GM23338 (cell line): ENCODE measurements at regions not wholly inside any gene's neighbourhood (a gene's known extent, or its start where the extent isn't known, plus 50 kb on each side); places are given as distances from the start of the nearest gene placed in this dataset.
A peak's percentile ranks its signal among the peaks of the same experiment; 100 is the strongest.

Experiments used
- ATAC-seq: fragments of 200-7000 bp; cut with Tn5 transposase; 3 replicates; pipeline ENCODE4 v1.9.1; 2020
- DNase-seq: peaks from one replicate; pipeline ENCODE4 v3.0.0-alpha.2; 2015; ENCODE audit warnings: low spot score
- H2AFZ ChIP-seq: fragments of 200-600 bp; sonication (generic); 2 replicates; pipeline ENCODE4 v1.8.0; 2016; ENCODE audit warnings: antibody characterized with exemption, mild to moderate bottlenecking, moderate library complexity
- H3F3A ChIP-seq: fragments of 200-600 bp; sonication (generic); replicated peaks from 2 replicates; pipeline ENCODE4 v1.8.0; 2017; ENCODE audit warnings: antibody characterized with exemption, mixed run types, low read depth
- H3K27ac ChIP-seq: fragments of 200-600 bp; sonication (generic); 2 replicates; pipeline ENCODE4 v1.6.1; 2016; ENCODE audit warnings: low read depth
- H3K27me3 ChIP-seq: fragments of 200-600 bp; sonication (generic); 2 replicates; pipeline ENCODE4 v1.8.0; 2016; ENCODE audit warnings: mild to moderate bottlenecking, mixed run types, moderate library complexity; ENCODE audit not compliant: insufficient read depth
- H3K36me3 ChIP-seq: fragments of 200-600 bp; sonication (generic); 2 replicates; pipeline ENCODE4 v1.8.0; 2016; ENCODE audit warnings: mild to moderate bottlenecking; ENCODE audit not compliant: insufficient read depth
- H3K4me1 ChIP-seq: fragments of 200-600 bp; sonication (generic); 2 replicates; pipeline ENCODE4 v1.8.0; 2016; ENCODE audit warnings: mild to moderate bottlenecking, moderate library complexity; ENCODE audit not compliant: insufficient read depth
- H3K4me2 ChIP-seq: fragments of 200-600 bp; sonication (generic); 2 replicates; pipeline ENCODE4 v1.7.1; 2017; ENCODE audit warnings: mixed run types
- H3K4me3 ChIP-seq: fragments of 200-600 bp; sonication (generic); 2 replicates; pipeline ENCODE4 v1.6.1; 2016; ENCODE audit warnings: mixed run types
- H3K79me2 ChIP-seq: fragments of 200-600 bp; sonication (generic); replicated peaks from 2 replicates; pipeline ENCODE4 v1.8.0; 2017; ENCODE audit warnings: mild to moderate bottlenecking; ENCODE audit not compliant: insufficient read depth
- H3K9me2 ChIP-seq: fragments of 200-600 bp; sonication (generic); 2 replicates; pipeline ENCODE4 v1.8.0; 2017; ENCODE audit not compliant: insufficient read depth
- H4K20me1 ChIP-seq: fragments of 200-600 bp; sonication (generic); replicated peaks from 2 replicates; pipeline ENCODE4 v1.8.0; 2017; ENCODE audit warnings: mild to moderate bottlenecking; ENCODE audit not compliant: insufficient read depth
- H3K27ac Mint-ChIP-seq: 2 replicates; pipeline ENCODE4 v1.8.0; 2020; ENCODE audit warnings: inconsistent platforms, mild to moderate bottlenecking, moderate library complexity, mixed read lengths
- H3K27me3 Mint-ChIP-seq: 3 replicates; pipeline ENCODE4 v1.8.0; 2022; ENCODE audit warnings: low read depth, mild to moderate bottlenecking, moderate library complexity, mixed read lengths, inconsistent platforms; ENCODE audit not compliant: insufficient read depth, poor library complexity
- H3K36me3 Mint-ChIP-seq: 3 replicates; pipeline ENCODE4 v1.8.0; 2021; ENCODE audit warnings: low read depth, mild to moderate bottlenecking, inconsistent platforms, moderate library complexity, mixed read lengths
- H3K4me1 Mint-ChIP-seq: 3 replicates; pipeline ENCODE4 v1.8.0; 2020; ENCODE audit warnings: mild to moderate bottlenecking, inconsistent platforms, mixed read lengths
- H3K4me3 Mint-ChIP-seq: 3 replicates; pipeline ENCODE4 v1.8.0; 2021; ENCODE audit warnings: moderate library complexity, mild to moderate bottlenecking, inconsistent platforms, mixed read lengths
- H3K9me3 Mint-ChIP-seq: 3 replicates; pipeline ENCODE4 v1.8.0; 2020; ENCODE audit warnings: moderate library complexity, mild to moderate bottlenecking, inconsistent platforms, mixed read lengths
- EZH2 ChIP-seq: fragments of 200-600 bp; sonication (generic); IDR thresholded peaks from one replicate; pipeline ENCODE4 v1.8.0; 2017; ENCODE audit warnings: antibody characterized with exemption, mild to moderate bottlenecking, low read depth; ENCODE audit not compliant: unreplicated experiment
- EZH2phosphoT487 ChIP-seq: fragments of 200-600 bp; sonication (generic); IDR thresholded peaks from one replicate; pipeline ENCODE4 v1.8.1; 2018; ENCODE audit warnings: antibody characterized with exemption; ENCODE audit not compliant: unreplicated experiment
- JUNB ChIP-seq: IDR thresholded peaks from one replicate; pipeline ENCODE4 v1.6.1; 2016; ENCODE audit warnings: antibody characterized with exemption; ENCODE audit not compliant: unreplicated experiment
- POLR2AphosphoS5 ChIP-seq: IDR thresholded peaks from 2 replicates; pipeline ENCODE4 v1.6.1; 2016; ENCODE audit warnings: antibody characterized with exemption, low read depth
- STAT1 ChIP-seq: IDR thresholded peaks from one replicate; pipeline ENCODE4 v1.6.1; 2016; ENCODE audit warnings: antibody characterized with exemption; ENCODE audit not compliant: unreplicated experiment
- ZNF114 ChIP-seq: fragments of 250-450 bp; sonication (Bioruptor Pico); IDR thresholded peaks from 2 replicates; pipeline ENCODE4 v1.5.0; 2020; ENCODE audit warnings: mild to moderate bottlenecking, moderate library complexity
- TF ChIP-seq, protein P1 (sequence below): fragments of 250-450 bp; sonication (Bioruptor Pico); IDR thresholded peaks from 2 replicates; pipeline ENCODE4 v1.5.0; 2020; ENCODE audit warnings: mild to moderate bottlenecking, moderate library complexity

DNA sequence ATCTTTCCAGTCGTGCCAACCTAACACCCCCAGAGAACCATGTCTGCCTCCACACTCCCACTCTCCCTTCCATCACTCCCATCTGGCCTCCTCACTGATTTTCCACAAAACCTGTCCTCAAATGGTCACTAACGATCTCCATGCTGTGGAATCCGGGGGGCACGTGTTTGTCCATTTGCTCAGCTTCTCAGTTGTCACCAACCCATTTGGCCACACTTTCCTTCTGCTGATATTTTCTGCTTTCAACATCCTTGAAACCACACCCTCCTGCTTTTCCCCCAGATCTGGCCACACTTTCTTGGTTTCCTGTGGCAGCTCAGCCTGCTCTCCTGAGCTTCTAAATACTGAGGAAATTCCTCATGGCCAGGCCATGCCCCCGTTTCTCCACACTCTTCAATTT is 257.2 kb upstream of the NSMCE3 start (continued):
- TF ChIP-seq, protein P1, sequence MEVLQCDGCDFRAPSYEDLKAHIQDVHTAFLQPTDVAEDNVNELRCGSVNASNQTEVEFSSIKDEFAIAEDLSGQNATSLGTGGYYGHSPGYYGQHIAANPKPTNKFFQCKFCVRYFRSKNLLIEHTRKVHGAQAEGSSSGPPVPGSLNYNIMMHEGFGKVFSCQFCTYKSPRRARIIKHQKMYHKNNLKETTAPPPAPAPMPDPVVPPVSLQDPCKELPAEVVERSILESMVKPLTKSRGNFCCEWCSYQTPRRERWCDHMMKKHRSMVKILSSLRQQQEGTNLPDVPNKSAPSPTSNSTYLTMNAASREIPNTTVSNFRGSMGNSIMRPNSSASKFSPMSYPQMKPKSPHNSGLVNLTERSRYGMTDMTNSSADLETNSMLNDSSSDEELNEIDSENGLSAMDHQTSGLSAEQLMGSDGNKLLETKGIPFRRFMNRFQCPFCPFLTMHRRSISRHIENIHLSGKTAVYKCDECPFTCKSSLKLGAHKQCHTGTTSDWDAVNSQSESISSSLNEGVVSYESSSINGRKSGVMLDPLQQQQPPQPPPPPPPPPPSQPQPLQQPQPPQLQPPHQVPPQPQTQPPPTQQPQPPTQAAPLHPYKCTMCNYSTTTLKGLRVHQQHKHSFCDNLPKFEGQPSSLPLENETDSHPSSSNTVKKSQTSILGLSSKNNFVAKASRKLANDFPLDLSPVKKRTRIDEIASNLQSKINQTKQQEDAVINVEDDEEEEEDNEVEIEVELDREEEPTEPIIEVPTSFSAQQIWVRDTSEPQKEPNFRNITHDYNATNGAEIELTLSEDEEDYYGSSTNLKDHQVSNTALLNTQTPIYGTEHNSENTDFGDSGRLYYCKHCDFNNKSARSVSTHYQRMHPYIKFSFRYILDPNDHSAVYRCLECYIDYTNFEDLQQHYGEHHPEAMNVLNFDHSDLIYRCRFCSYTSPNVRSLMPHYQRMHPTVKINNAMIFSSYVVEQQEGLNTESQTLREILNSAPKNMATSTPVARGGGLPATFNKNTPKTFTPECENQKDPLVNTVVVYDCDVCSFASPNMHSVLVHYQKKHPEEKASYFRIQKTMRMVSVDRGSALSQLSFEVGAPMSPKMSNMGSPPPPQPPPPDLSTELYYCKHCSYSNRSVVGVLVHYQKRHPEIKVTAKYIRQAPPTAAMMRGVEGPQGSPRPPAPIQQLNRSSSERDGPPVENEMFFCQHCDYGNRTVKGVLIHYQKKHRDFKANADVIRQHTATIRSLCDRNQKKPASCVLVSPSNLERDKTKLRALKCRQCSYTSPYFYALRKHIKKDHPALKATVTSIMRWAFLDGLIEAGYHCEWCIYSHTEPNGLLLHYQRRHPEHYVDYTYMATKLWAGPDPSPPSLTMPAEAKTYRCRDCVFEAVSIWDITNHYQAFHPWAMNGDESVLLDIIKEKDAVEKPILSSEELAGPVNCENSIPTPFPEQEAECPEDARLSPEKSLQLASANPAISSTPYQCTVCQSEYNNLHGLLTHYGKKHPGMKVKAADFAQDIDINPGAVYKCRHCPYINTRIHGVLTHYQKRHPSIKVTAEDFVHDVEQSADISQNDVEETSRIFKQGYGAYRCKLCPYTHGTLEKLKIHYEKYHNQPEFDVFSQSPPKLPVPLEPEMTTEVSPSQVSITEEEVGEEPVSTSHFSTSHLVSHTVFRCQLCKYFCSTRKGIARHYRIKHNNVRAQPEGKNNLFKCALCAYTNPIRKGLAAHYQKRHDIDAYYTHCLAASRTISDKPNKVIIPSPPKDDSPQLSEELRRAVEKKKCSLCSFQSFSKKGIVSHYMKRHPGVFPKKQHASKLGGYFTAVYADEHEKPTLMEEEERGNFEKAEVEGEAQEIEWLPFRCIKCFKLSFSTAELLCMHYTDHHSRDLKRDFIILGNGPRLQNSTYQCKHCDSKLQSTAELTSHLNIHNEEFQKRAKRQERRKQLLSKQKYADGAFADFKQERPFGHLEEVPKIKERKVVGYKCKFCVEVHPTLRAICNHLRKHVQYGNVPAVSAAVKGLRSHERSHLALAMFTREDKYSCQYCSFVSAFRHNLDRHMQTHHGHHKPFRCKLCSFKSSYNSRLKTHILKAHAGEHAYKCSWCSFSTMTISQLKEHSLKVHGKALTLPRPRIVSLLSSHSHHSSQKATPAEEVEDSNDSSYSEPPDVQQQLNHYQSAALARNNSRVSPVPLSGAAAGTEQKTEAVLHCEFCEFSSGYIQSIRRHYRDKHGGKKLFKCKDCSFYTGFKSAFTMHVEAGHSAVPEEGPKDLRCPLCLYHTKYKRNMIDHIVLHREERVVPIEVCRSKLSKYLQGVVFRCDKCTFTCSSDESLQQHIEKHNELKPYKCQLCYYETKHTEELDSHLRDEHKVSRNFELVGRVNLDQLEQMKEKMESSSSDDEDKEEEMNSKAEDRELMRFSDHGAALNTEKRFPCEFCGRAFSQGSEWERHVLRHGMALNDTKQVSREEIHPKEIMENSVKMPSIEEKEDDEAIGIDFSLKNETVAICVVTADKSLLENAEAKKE (CRISPR knock-in tag), result no peak
- TF ChIP-seq EZH2 (no peak), JUNB (no peak), ZNF114 (CRISPR knock-in tag) (no peak), EZH2phosphoT487 (no peak)

DNA sequence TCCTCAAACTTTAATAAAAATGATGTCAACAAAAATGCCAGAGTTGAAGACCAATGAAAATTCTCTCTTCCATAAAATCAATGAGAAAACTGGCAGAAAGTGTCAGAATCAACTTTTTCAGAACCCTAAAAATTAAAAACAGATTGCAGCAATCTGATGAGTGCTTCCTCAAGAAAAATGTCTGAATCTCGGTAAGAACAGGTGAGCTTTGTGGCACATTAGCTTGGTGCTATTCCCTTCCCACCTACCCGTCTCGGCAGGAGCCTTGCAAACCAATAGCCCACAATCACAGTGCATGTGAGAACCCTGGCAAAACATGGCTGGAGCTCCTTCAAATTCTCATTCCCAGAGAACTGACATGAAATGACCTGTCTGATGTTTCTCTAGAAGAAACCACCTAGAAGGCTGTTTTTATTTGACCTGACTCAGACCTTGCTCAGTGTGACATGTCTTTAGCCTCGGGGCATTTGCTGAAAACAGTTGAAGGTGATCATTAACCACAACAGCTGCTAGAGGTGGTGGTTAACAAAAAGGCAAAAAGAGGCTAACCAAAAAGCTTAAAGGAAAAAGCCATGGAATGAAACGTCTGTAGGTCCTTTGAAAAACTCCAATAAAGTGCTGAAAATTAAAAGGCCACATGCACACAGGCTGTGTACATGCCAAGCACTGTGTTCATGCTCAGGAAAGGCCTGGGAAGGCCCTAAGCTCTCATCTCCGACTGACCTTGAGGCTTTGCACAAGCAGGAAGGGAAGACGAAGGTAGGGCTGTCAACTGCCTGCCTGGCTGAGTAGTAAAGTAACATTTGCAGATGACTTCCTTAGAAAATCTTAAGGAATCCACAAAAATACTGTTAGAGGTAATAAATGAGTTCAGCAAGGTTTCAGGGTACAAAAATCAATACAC is 253.0 kb upstream of the NSMCE3 start:
- H3F3A ChIP-seq, result no peaks in the 10 kb centered on the region
- H3K4me3 Mint-ChIP-seq, result no peak overlapping the region
- H3K27me3 ChIP-seq, result no peaks in the 10 kb centered on the region
- no peak overlapping the region for H3K4me3 ChIP-seq
- no peaks in the 10 kb centered on the region; the same call in none of the 2 replicates for H3K79me2 ChIP-seq
- no peak overlapping the region for H3K27ac Mint-ChIP-seq
- H3K36me3 Mint-ChIP-seq, result no peaks in the 10 kb centered on the region
- no peaks in the 10 kb centered on the region for H3K4me1 ChIP-seq
- 0 out of 2 replicates have a peak, but pooled peaks cover 2% of the 10 kb centered on the region for H4K20me1 ChIP-seq
- 0 out of 2 replicates have a peak overlapping the region, but pooled peaks have one; percentile 27 for H3K4me2 ChIP-seq
- DNase-seq (no peak), ATAC-seq (no peak)
- H3K27me3 Mint-ChIP-seq, result no peaks in the 10 kb centered on the region
- peaks cover 4% of the 10 kb centered on the region; the same call in 1 of the 2 replicates for H3K9me2 ChIP-seq
- no peak overlapping the region for H2AFZ ChIP-seq
- no peaks in the 10 kb centered on the region for H3K36me3 ChIP-seq
- H3K27ac ChIP-seq, result no peak overlapping the region
- H3K9me3 Mint-ChIP-seq, result no peaks in the 10 kb centered on the region
- peaks cover 13% of the 10 kb centered on the region for H3K4me1 Mint-ChIP-seq
- TF ChIP-seq, protein P1 (CRISPR knock-in tag), result no peak
- TF ChIP-seq STAT1 (no peak), POLR2AphosphoS5 (no peak)
